GF-D8 (cell line): ENCODE measurements at regions not wholly inside any gene's neighbourhood (a gene's known extent, or its start where the extent isn't known, plus 50 kb on each side); places are given as distances from the start of the nearest gene placed in this dataset.
"Not testable (repeated sequence)": the region's sequence is repeated elsewhere in the genome, so short reads cannot be mapped to it uniquely, and the experiment has no call there.

Experiments
- DNase-seq: peaks from one replicate; lab custom pipeline; 2025; lab: John Stamatoyannopoulos, UW

DNA sequence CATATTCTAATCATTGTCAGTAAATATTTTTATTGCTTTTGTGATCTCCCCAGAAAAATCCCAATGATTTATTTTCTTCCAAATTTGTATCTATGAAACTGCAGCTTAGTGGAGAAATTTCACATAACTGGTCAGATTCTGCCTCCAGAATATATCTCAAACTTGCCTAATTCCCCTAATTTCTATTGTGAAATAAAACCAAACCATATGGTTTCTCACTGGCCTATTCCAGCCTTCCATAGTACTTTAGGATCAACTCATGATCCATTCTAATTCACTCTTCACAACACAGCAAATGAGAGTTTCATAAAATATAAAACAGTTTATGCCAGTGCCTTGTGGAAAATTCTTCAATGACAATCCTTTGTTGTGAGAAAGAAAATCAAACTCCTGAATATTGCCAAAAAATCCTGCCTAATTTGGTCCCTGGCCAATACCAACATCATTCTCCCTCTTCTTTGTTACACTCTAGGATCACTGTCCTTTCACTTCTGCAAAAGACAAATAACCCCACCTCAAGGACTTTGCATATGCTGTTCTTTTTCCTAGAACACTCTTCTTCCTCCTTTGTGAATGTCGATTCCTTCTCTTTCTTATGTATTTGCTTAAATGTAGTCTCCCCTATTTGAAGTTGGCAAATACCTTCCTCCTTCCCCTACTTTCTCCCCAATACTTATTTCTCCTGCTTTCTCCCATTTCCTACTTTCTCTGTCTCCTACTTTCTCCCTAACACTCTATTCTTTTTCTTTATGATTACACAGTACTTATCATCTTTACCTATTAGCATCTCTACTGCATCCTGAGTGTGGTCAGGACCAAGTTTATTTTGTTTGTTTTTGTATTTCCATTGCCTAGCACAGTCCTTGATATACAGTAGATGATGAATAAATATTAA, 587.5 kb downstream of the RFPL4B start:
- no peak for DNase-seq

DNA sequence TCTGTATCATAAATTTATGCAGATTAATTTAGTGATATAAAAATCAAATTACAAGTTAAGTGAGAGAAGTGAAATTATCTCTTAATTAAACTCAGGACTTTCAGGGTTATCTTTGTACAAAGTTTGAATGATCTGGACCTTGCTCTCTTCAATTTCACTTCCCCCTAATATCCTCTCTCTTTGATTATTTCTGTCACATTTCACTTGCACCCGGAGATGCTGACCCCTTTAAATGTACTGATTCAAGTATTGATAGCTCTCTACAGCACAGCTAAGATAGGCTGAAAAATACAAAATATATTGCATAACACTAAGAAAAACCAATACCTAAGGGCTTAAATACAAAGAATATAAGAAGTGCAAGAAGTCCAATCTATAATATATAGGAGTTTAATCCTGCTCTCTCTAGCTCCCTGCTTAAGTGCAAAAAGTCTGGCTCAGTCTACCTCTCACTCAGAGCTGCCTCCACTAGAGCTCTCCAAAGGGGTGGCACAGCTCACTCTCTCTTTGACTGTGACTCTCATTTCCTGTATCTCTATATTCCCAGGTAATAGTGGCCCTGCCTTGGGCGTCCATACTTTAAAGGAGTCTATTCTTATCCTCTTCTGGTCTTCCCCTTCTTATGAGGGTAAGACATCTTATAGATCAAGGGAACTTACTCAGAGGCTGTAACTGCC, 588.4 kb downstream of the RFPL4B start:
- DNase-seq, result no peak

DNA sequence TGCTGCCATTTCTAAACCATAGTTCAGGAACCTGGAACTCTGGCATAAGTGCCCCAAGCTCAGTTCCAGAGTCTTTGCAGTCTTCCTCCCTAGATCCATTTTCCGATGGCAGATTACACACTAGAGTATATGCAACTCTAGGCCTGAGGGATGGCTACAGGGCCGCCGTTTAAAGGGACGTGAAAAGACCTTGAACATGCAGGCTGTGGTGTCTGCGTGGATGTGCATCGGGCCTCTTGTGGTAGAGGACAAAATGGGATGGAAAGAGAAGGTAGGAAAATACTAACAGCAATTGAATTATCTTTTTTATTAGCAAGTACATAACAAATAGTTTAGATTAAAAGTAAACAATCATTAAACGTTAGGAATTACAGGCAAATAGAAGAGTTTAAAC, 588.9 kb downstream of the RFPL4B start:
- DNase-seq, result no peak

DNA sequence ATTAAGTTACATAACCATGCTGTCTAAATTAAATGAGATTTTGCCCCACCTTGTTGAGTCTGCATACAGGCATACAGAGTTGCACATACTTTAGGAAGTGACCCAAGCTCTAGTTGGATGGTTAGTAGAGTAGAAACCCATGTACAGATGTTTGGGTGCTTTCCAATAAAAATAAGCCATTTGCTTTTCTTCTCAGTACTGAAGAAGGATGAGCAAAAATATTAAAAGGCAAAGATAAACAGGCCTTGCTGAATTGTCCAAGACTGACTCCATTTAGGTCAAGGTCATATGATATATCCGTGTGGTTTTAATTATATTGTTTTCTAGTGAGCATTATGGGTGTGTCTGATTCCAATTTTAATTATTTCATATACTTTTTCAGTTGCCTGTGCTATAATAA, 589.4 kb downstream of the RFPL4B start:
- no peak for DNase-seq

DNA sequence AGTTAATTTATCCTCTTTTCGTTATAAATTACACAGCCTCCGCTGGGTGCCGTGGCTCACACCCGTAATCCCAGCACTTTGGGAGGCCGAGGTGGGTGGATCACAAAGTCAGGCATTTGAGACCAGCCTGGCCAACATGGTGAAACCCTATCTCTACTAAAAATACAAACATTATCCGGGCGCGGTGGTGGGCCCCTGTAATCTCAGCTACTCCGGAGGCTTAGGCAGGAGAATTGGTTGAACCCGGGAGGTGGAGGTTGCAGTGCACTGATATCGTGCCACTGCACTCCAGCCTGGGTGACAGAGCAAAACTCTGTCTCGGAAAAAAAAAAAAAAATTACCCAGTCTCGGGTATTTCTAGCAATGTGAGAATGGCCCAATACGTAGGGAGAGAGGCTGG, 590.6 kb downstream of the RFPL4B start:
- DNase-seq, result not testable (repeated sequence)

DNA sequence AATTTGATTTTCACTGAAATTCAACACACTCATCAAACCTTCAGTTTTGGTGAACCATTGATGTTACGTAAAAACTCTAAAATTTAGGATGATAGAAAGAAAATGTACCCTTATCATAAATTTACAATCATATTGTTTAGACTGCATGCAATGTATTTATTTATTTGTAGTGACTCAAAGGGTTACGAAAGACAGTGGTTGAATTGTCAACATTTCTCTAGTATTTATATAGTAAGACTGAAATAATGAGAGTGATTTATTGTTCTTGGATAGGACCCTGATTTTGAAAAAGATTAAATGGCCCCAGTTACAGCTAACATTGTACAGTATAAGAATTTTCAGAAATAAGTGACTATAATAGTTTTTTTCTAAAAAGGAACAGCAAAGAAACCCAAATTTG, 591.5 kb downstream of the RFPL4B start:
- DNase-seq, result no peak

DNA sequence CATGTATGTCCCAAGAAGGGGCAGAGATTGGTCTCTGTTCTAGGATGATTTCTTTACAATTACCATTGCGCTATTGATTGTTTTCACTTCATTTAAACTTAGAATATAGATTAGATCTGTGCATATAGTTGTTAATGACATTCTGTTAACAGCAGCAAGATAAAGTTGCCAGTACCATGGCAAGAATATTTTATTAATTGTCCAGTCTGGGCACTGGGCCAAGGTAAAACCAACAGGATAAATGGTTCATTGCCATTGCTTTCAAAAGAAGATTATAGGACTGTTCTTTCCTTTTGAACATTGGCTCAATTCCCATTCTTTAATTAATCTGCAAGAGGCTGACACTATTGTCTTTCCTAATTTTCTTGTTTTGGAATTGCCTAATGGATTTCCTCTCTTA, 592.4 kb downstream of the RFPL4B start:
- no peak for DNase-seq

DNA sequence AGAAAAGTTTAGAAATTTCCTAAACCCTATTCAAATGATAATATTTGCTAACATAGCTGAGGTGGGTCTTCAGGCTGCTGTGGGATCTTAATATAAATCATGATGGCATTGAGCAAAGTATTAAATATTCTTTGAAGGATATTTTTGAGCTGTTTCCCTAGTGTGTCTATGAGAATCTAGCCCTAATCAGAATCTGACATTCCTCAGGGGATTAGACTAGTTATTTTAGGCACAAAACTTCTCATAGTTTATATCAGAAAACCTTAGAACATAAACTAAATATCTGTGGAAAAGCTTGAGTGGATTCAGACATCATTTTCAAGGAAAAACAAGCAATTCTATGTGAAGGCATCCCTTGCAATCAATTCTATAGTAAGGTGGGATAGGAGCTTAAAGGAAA, 594.5 kb downstream of the RFPL4B start:
- no peak for DNase-seq

DNA sequence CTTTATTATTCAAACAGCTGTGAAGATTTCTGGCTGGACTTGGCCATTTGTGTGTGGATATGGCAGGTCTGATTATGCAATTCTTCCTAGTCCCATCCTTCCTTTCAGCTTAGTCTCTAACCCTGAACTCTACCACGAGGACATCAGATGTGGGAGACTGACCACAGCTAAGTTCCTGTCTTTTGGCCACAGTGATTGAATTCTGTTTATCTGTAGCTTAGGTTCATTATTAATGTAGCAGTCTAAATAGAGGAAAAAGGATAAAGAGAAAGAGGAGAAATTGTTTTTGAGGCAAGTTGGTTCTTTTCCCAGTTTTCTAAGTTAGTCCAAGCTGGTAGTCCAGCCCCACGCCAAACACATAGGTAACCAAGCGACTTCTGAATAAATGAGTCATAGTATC, 598.9 kb downstream of the RFPL4B start:
- no peak for DNase-seq

DNA sequence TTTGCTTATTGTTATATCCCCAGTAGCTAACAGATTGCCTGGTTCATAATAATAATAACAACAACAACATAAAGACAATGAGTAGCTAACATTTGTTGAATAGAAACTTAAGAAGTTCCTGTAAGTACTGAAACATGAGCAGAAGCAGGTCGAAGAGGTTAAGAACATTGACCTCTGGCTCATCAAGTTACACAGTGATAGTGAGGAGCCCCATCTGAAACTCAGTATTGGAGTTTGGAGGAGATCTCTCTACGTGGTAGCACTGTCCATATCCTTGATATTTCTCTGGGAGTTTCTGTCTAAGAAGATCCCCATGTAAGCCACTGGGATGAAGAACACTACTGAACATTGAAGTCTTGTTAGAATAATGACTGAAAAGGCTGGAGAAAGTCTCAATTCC, 600.4 kb downstream of the RFPL4B start:
- no peak for DNase-seq

DNA sequence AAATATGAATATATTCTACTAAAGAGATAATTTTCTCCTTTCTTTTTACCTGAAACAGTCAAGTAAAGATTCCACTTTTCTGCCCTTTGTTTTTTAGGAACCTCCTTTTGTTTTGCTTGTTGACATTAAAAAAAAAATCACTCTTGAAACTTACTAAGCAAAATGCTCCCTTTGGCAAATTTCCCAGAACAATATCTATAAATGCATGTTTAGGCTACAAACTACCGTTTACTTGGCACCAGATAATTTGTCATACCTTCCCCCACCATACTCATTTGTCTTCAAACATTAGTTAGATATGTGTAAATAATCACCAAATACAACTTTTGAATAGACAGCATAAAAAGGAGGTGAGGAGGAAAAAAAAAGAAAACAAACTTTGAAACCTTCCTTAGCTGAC, 604.7 kb downstream of the RFPL4B start:
- DNase-seq, result no peak

DNA sequence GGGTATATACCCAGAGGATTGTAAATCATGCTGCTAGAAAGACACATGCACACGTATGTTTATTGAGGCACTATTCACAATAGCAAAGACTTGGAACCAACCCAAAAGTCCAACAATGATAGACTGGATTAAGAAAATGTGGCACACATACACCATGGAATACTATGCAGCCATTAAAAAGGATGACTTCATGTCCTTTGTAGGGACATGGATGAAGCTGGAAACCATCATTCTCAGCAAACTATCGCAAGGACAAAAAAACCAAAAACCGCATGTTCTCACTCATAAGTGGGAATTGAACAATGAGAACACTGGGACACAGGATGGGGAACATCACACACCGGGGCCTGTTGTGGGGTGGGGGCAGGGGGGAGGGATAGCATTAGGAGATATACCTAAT, 608.6 kb downstream of the RFPL4B start:
- DNase-seq, result not testable (repeated sequence)

DNA sequence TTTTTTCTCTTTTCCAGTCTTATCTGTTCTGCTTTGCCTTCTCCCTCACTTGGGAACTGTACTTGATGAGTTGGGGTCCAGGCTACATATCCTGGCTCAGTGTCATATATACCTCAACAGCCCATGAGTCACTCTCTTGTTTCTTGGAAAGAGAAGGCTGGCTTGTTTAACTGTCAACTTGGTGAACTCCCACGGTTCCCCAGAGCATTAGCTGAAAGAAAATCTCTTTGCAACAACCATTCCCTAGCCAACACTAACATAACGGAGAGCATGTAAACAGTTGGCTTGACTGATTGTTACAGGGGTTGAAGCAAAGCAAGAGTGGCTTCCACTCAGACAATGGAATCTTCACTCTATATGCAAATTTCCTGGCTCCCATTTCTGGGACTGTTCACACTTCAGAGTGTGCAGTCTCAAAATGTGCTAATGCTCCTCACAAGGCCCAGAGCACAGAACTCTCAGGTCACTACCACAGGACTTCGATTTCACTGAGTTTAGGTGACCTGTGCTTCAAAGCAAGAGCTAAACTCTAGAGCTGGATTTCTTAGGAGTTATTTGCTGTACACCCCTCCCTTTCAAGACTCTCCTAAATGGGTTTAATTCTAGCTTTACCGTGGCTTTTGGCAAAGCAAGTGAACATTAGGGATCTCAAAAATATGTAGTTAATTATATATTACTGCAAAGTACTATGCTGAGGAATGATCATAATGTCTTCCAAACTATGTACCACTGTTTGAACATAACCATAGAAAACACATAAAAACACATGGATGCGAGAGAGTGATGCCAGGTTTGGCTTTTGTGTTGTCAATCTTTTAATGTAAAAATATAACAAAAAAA, 609.8 kb downstream of the RFPL4B start:
- DNase-seq, result no peak

DNA sequence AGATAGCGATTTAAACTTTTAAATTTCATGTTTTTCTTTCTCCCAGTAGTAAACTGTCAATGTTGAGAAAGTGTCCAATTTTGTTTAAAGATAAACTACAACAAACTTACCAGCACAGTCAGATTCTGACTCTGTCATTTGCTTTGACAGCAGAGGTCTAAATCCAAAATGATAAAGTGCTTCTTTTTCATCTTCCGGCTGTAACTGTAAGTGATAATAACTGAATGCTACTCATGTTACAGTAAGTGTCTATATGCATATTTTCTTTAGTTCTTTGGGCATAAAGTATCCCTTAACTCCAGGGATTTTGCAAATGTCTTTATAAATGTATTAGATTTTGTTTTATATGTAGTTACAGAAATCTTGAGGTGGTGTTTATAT, 610.4 kb downstream of the RFPL4B start:
- no peak for DNase-seq

DNA sequence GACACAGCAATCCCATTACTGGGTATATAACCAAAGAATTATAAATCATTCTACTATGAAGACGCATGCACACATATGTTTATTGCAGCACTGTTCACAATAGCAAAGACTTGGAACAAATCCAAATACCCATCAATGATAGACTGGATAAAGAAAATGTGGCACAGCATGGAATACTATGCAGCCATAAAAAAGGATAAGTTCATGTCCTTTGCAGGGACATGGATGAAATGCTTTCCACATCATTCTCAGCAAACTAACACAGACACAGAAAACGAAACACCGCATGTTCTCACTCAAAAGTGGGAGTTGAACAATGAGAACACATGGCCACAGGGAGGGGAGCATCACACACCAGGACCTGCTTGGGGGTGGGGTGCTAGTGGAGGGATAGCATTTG, 613.0 kb downstream of the RFPL4B start:
- DNase-seq, result not testable (repeated sequence)

DNA sequence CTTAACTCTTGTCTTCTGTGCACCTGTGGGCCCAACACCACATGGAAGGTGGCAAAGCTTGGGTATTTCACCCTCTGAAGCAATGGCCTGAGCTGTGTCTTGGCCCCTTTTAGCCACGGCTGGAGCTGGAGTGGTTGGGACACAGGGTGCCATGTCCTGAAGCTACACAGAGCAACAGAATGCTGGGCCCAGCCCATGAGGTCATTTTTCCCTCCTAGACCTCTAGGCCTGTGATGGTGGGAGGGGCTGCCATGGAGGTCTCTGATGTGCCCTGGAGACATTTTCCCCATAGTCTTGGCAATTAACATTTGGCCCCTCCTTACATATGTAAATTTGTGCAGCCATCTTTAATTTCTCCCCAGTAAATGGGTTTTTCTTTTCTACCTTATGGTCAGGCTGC, 620.8 kb downstream of the RFPL4B start:
- DNase-seq, result no peak

DNA sequence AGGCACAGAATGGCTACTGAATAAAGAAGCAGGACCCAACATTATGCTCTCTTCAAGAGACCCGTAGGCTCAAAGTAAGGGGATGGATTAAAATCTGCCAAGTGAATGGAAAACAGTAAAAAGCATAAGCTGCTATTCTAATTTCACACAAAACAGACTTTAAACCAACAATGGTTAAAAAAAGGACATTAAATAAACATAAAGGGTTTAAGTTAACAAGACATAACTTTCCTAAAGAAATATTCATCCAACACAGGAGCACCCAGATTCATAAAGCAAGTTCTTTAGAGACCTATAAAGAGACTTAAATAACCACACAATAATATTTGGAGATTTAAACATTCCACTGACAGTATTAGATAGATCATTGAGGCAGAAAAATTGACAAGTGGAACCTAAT, 624.5 kb downstream of the RFPL4B start:
- no peak for DNase-seq

DNA sequence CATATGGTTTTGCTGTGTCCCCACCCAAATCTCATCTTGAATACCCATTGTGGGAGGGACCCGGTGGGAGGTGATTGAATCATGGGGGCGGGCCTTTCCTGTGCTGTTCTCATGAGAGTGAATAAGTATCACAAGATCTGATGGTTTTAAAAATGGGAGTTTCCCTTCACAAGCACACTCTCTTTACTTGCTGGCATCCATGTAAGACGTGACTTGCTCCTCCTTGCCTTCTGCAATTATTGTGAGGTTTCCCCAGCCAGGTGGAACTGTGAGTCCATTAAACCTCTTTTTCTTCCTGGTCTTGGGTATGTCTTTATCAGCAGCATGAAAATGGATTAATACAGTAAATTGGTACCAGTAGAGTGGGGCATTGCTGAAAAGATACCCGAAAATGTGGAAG, 627.8 kb downstream of the RFPL4B start:
- not testable (repeated sequence) for DNase-seq

DNA sequence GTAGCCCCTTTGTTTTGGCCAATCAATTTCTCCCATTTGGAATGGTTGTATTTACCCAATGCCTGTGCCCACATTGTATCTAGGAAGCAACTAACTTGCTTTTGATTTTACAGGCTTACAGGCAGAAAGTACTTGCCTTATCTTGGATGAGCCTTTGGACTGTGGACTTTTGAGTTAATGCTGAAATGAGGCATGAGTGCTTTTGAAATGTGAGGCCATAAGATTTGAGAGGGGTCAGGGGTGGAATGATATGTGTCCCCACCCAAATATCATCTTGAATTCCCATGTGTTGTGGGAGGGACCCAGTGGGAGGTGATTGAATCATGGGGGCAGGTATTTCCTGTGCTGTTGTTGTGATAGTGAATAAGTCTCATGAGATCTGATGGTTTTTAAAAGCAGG, 629.4 kb downstream of the RFPL4B start:
- not testable (repeated sequence) for DNase-seq

DNA sequence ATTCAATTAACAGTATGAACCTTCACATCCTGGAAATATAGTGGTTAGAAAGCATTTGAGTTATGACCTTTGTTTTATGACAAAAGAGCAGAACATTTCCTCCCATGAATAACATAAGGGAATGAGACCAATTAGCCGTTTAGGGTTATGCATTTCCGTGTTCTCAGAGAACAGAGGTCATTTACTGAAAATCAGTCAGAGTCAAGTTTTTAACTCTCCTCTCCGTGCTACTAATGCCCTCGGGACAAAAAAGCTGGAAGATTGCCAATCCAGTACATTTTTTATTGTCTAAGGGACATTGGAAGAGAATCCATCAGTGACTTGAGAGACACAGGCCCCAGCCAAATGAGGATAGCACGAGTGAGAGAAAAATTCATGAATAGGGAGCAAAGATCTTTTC, 632.7 kb downstream of the RFPL4B start:
- no peak for DNase-seq

DNA sequence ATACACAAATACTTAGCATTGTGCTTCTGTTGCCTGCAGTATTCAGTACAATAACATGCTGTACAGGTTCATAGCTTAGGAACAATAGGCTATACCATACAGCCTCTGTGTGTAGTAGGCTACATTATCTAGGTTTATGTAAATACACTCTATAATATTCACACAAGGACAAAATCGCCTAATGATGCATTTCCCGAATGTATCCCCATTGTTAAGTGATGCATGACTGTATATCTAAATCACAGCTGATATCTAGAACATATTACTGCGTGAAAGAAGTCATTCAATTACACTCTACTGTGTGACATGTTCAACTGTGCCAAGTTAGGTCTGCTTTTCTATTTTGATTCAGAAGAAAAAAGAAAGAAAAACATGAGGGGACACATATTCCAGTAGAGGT, 633.5 kb downstream of the RFPL4B start:
- DNase-seq, result no peak

DNA sequence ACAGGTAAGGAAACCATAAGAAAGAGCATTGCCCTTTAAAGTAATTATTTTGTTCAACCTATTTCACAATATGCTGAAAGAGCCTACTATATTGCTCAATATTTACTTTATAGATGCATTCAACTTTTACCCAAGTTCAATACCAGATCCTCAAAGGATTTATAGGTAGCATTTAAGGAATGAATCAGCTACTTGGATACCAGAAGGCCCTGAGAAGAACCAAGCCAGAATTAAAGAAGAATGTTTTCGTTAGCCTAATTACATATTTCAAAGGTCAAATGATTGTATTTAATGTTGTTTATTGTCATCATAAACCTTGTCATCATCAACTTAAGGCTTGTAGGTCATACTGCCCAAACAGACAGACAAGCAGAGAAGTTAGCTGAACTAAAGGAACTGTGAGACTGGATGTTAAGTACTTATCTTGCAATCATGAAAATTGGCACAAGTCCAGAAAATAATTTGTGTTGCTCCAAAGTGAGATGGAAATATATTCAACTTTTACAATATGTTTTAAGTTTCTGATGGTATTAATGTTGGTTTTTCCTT, 636.7 kb downstream of the RFPL4B start:
- DNase-seq, result no peak
